H9 (cell line): ENCODE measurements at regions not wholly inside any gene's neighbourhood (a gene's known extent, or its start where the extent isn't known, plus 50 kb on each side); places are given as distances from the start of the nearest gene placed in this dataset.

Source experiments
- DNase-seq: peaks from one replicate; pipeline ENCODE4 v3.0.0-alpha.2; 2017
- H2AFZ ChIP-seq: one replicate; pipeline ENCODE4 v1.6.1; 2013; ENCODE audit warnings: mild to moderate bottlenecking, low read length, control low read depth, moderate library complexity
- H2AK5ac ChIP-seq: 2 replicates; pipeline ENCODE4 v1.6.1; 2013; ENCODE audit warnings: low read length, control low read depth, mixed read lengths; ENCODE audit not compliant: insufficient read length
- H2BK120ac ChIP-seq: one replicate; pipeline ENCODE4 v1.6.1; 2013; ENCODE audit warnings: low read depth, mild to moderate bottlenecking, low read length, control low read depth, inconsistent platforms; ENCODE audit not compliant: poor library complexity, severe bottlenecking
- H2BK12ac ChIP-seq: 2 replicates; pipeline ENCODE4 v1.6.1; 2013; ENCODE audit warnings: low read length, control low read depth, mixed read lengths, low read depth; ENCODE audit not compliant: insufficient read length
- H2BK15ac ChIP-seq: 2 replicates; pipeline ENCODE4 v1.6.1; 2013; ENCODE audit warnings: low read depth, low read length, control low read depth
- H2BK20ac ChIP-seq: one replicate; pipeline ENCODE4 v1.6.1; 2013; ENCODE audit warnings: low read depth, mild to moderate bottlenecking, low read length, control low read depth, inconsistent platforms; ENCODE audit not compliant: poor library complexity, severe bottlenecking
- H2BK5ac ChIP-seq: 2 replicates; pipeline ENCODE4 v1.6.1; 2013; ENCODE audit warnings: low read length, control low read depth, mixed read lengths; ENCODE audit not compliant: insufficient read length
- H3K14ac ChIP-seq: 2 replicates; pipeline ENCODE4 v1.6.1; 2013; ENCODE audit warnings: low read length, control low read depth; ENCODE audit not compliant: insufficient read depth
- H3K18ac ChIP-seq: 2 replicates; pipeline ENCODE4 v1.6.1; 2013; ENCODE audit warnings: low read depth, mild to moderate bottlenecking, mixed read lengths, low read length, control low read depth; ENCODE audit not compliant: insufficient read length
- H3K23ac ChIP-seq: 2 replicates; pipeline ENCODE4 v1.6.1; 2013; ENCODE audit warnings: low read length, control low read depth, mixed read lengths, low read depth; ENCODE audit not compliant: insufficient read length
- H3K23me2 ChIP-seq: 2 replicates; pipeline ENCODE4 v1.6.1; 2013; ENCODE audit warnings: low read depth, mild to moderate bottlenecking, mixed read lengths, low read length, control low read depth; ENCODE audit not compliant: insufficient read length, poor library complexity, severe bottlenecking
- H3K27ac ChIP-seq: 2 replicates; pipeline ENCODE4 v1.5.1; 2013; ENCODE audit warnings: low read length, control low read depth, mixed read lengths, low read depth; ENCODE audit not compliant: insufficient read length
- H3K27me3 ChIP-seq: 2 replicates; pipeline ENCODE4 v1.6.1; 2013; ENCODE audit warnings: low read length, control low read depth, inconsistent platforms; ENCODE audit not compliant: insufficient read depth
- H3K4ac ChIP-seq: 2 replicates; pipeline ENCODE4 v1.6.1; 2013; ENCODE audit warnings: low read depth, mild to moderate bottlenecking, control low read depth, inconsistent platforms, low read length, moderate library complexity
- H3K4me1 ChIP-seq: 2 replicates; pipeline ENCODE4 v1.6.1; 2013; ENCODE audit warnings: low read length, control low read depth, inconsistent platforms; ENCODE audit not compliant: insufficient read depth
- H3K4me2 ChIP-seq: 2 replicates; pipeline ENCODE4 v1.6.1; 2013; ENCODE audit warnings: low read length, control low read depth, mixed read lengths; ENCODE audit not compliant: insufficient read length, insufficient read depth
- H3K56ac ChIP-seq: 2 replicates; pipeline ENCODE4 v1.6.1; 2013; ENCODE audit warnings: low read depth, mild to moderate bottlenecking, mixed read lengths, low read length, control low read depth; ENCODE audit not compliant: insufficient read length
- H3K79me1 ChIP-seq: 2 replicates; pipeline ENCODE4 v1.6.1; 2013; ENCODE audit warnings: low read depth, mild to moderate bottlenecking, moderate library complexity, low read length, control low read depth, inconsistent platforms; ENCODE audit not compliant: insufficient read depth, poor library complexity, severe bottlenecking
- H3K79me2 ChIP-seq: 2 replicates; pipeline ENCODE4 v1.6.1; 2013; ENCODE audit warnings: low read length, control low read depth, inconsistent platforms; ENCODE audit not compliant: insufficient read depth
- H3K9ac ChIP-seq: 2 replicates; pipeline ENCODE4 v1.6.1; 2013; ENCODE audit warnings: low read length, control low read depth, mixed read lengths; ENCODE audit not compliant: insufficient read length; ENCODE audit errors: extremely low read depth
- H3K9me3 ChIP-seq: one replicate; pipeline ENCODE4 v1.6.1; 2013; ENCODE audit warnings: low read depth, low read length, inconsistent platforms; ENCODE audit not compliant: control insufficient read depth
- H3T11ph ChIP-seq: one replicate; pipeline ENCODE4 v1.6.1; 2013; ENCODE audit warnings: mild to moderate bottlenecking, low read length, control low read depth, inconsistent platforms
- H4K20me1 ChIP-seq: one replicate; pipeline ENCODE4 v1.6.1; 2013; ENCODE audit not compliant: control insufficient read depth, insufficient read length, insufficient read depth
- H4K5ac ChIP-seq: 2 replicates; pipeline ENCODE4 v1.6.1; 2013; ENCODE audit warnings: low read depth, mild to moderate bottlenecking, mixed read lengths, low read length, control low read depth; ENCODE audit not compliant: insufficient read length
- H4K8ac ChIP-seq: replicated peaks from 2 replicates; pipeline ENCODE4 v1.6.1; 2013; ENCODE audit warnings: low read length, control low read depth, mixed read lengths, low read depth; ENCODE audit not compliant: insufficient read length
- H4K91ac ChIP-seq: 2 replicates; pipeline ENCODE4 v1.6.1; 2013; ENCODE audit warnings: low read depth, mild to moderate bottlenecking, moderate library complexity, mixed read lengths, low read length, control low read depth; ENCODE audit not compliant: insufficient read length
- H3K27ac Mint-ChIP-seq, 3 experiments: 2 replicates in 2 of 3; 3 replicates in 1 of 3; pipeline ENCODE4 v1.8.0; 2020 to 2021; ENCODE audit warnings: mixed read lengths in 3 of 3, mild to moderate bottlenecking in 1 of 3, moderate library complexity in 1 of 3
- H3K27me3 Mint-ChIP-seq: 2 replicates; pipeline ENCODE4 v1.8.0; 2021; ENCODE audit warnings: low read depth, mild to moderate bottlenecking, moderate library complexity, mixed read lengths
- H3K36me3 Mint-ChIP-seq, 3 experiments: 2 replicates in 2 of 3; 3 replicates in 1 of 3; pipeline ENCODE4 v1.8.0; 2020 to 2021; ENCODE audit warnings: low read depth in 3 of 3, mixed read lengths in 3 of 3; ENCODE audit not compliant: insufficient read depth in 1 of 3
- H3K4me1 Mint-ChIP-seq, 2 experiments: 2 replicates each; pipeline ENCODE4 v1.8.0; 2020; ENCODE audit warnings: mixed read lengths in 2 of 2
- H3K4me3 Mint-ChIP-seq, 2 experiments: 2 replicates in 1 of 2; 3 replicates in 1 of 2; pipeline ENCODE4 v1.8.0; 2020 to 2021; ENCODE audit warnings: mild to moderate bottlenecking in 2 of 2, mixed read lengths in 2 of 2, moderate library complexity in 1 of 2
- H3K9me3 Mint-ChIP-seq, 2 experiments: 2 replicates in 1 of 2; 3 replicates in 1 of 2; pipeline ENCODE4 v1.8.0; 2020; ENCODE audit warnings: mild to moderate bottlenecking in 2 of 2, mixed read lengths in 2 of 2, moderate library complexity in 1 of 2
- CTCF ChIP-seq: fragments of 200-600 bp; sonication (generic); conservative IDR thresholded peaks from 3 replicates; pipeline ENCODE4 v1.8.0; 2021; ENCODE audit warnings: antibody characterized with exemption, mild to moderate bottlenecking
- WGBS: extraction: QIAGEN DNeasy Blood & Tissue Kit; methylation state at CpG from one replicate; pipeline ENCODE4 v1.1.7; 2013; ENCODE audit warnings: missing lambda C conversion rate, low lambda C conversion rate, mixed read lengths; ENCODE audit not compliant: insufficient read length; ENCODE audit errors: extremely low coverage; 5-methylcytosine and 5-hydroxymethylcytosine counted together

- peaks cover 0 to 4% of the 10 kb centered on the region in 2 experiments; a peak in 2 of 4 replicates for H3K4me1 Mint-ChIP-seq
- Histone ChIP-seq H3K9me3 (no peaks in the 10 kb centered on the region), H3K79me1 (no peaks in the 10 kb centered on the region), H3K79me2 (no peaks in the 10 kb centered on the region), H3K27me3 (no peaks in the 10 kb centered on the region), H2AFZ (no peak overlapping the region), H3K27ac (no peak overlapping the region), H3K23me2 (no peaks in the 10 kb centered on the region), H3T11ph (no peak overlapping the region), H3K23ac (no peak overlapping the region), H2BK20ac (no peak overlapping the region), H4K8ac (no peak overlapping the region), H3K14ac (no peak overlapping the region), H2BK15ac (no peak overlapping the region), H4K5ac (no peak overlapping the region), H3K4me2 (no peak overlapping the region), H3K9ac (no peak overlapping the region), H4K20me1 (no peaks in the 10 kb centered on the region), H4K91ac (no peak overlapping the region), H3K18ac (no peak overlapping the region), H2BK5ac (no peak overlapping the region), H2AK5ac (no peak overlapping the region), H2BK120ac (no peak overlapping the region), H3K56ac (no peak overlapping the region), H2BK12ac (no peak overlapping the region), H3K4ac (no peak overlapping the region), H3K4me1 (no peaks in the 10 kb centered on the region)
- no peak overlapping the region for H3K27ac Mint-ChIP-seq
- no peaks in the 10 kb centered on the region for H3K27me3 Mint-ChIP-seq
- DNase-seq, result no peak
- TF ChIP-seq CTCF, result peak; percentile 55
- no peak overlapping the region for H3K4me3 Mint-ChIP-seq
- H3K36me3 Mint-ChIP-seq, result no peaks in the 10 kb centered on the region; a peak in 1 of 7 replicates
- WGBS, result no CpG with 5 or more reads among the region's 1 CpG
- no peaks in the 10 kb centered on the region; a peak in 1 of 5 replicates for H3K9me3 Mint-ChIP-seq
Measured at GRCh38 chr5:86756839-86757238, 139.1 kb downstream of the COX7C start.
